ENCODE measurements at regions not wholly inside any gene's neighbourhood (a gene's known extent, or its start where the extent isn't known, plus 50 kb on each side); places are given as distances from the start of the nearest gene placed in this dataset.

GRCh38 chr13:81597101-81597500 is 1256.2 kb upstream of the SPRY2 start:
- TF ChIP-seq CTCF (conservative IDR thresholded peaks at IDR 0.05; ENCODE audit: low read depth in 2 of 2) (no peak), REST (IDR thresholded peaks at IDR 0.05; ENCODE audit: unreplicated experiment) (no peak), EZH2phosphoT487 (IDR thresholded peaks at IDR 0.05; ENCODE audit: unreplicated experiment) (no peak), POLR2AphosphoS5 (IDR thresholded peaks at IDR 0.05; ENCODE audit: low read depth) (no peak), STAT1 (IDR thresholded peaks at IDR 0.05; ENCODE audit: unreplicated experiment) (no peak), EZH2 (IDR thresholded peaks at IDR 0.05; ENCODE audit: low read depth, unreplicated experiment) (no peak), ZNF331 (CRISPR knock-in tag; IDR thresholded peaks at IDR 0.05; ENCODE audit: low read depth) (no peak)
